IMR-90 (cell line): ENCODE measurements at regions not wholly inside any gene's neighbourhood (a gene's known extent, or its start where the extent isn't known, plus 50 kb on each side); places are given as distances from the start of the nearest gene placed in this dataset.

Experiments used
- ATAC-seq: fragments of 200-7000 bp; cut with Tn5 transposase; 2 replicates; pipeline ENCODE4 v1.9.1; 2020; ENCODE audit warnings: low read depth, mild to moderate bottlenecking, moderate library complexity
- BruUV-seq: library from RNA; stranded (reverse); fragments of 400-500 nt; replicated peaks from 2 replicates; lab custom pipeline; 2021; lab: Mats Ljungman, UMichigan
- CTCF ChIA-PET: fragments of 300-600 bp; formaldehyde crosslinking; extraction: SDS; loops from one replicate; lab custom pipeline; 2021; ENCODE audit warnings: antibody characterized with exemption; lab: Yijun Ruan, JAX
- POLR2A ChIA-PET: fragments of 300-600 bp; sonication (Branson Sonifier 250); formaldehyde crosslinking; loops from one replicate; lab custom pipeline; 2022; ENCODE audit warnings: antibody characterized with exemption; ENCODE audit not compliant: unreplicated experiment; lab: Charles Lee
- DNase-seq: peaks from one replicate; pipeline ENCODE4 v3.0.0; 2013
- H2AFZ ChIP-seq: replicated peaks from 2 replicates; pipeline ENCODE3; 2013; ENCODE audit warnings: low read length, mild to moderate bottlenecking; ENCODE audit not compliant: poor library complexity
- H2AK5ac ChIP-seq: 2 replicates; pipeline ENCODE4 v1.6.1; 2013; ENCODE audit warnings: low read depth, low read length, inconsistent platforms
- H2AK9ac ChIP-seq: replicated peaks from 2 replicates; pipeline ENCODE3; 2013; ENCODE audit warnings: mild to moderate bottlenecking, low read depth, low read length, moderate library complexity; ENCODE audit not compliant: poor library complexity
- H2BK120ac ChIP-seq: 2 replicates; pipeline ENCODE4 v1.6.1; 2013; ENCODE audit warnings: low read depth, low read length, inconsistent platforms
- H2BK15ac ChIP-seq: 3 replicates; pipeline ENCODE4 v1.6.1; 2013; ENCODE audit warnings: low read depth, low read length, inconsistent platforms
- H2BK20ac ChIP-seq: 2 replicates; pipeline ENCODE4 v1.6.1; 2013; ENCODE audit warnings: low read depth, mild to moderate bottlenecking, inconsistent platforms, low read length, moderate library complexity
- H2BK5ac ChIP-seq: 2 replicates; pipeline ENCODE4 v1.6.1; 2013; ENCODE audit warnings: mild to moderate bottlenecking, low read depth, low read length, inconsistent platforms; ENCODE audit not compliant: poor library complexity, severe bottlenecking
- H3K14ac ChIP-seq: replicated peaks from 2 replicates; pipeline ENCODE4 v1.6.1; 2013; ENCODE audit warnings: low read depth, low read length, inconsistent platforms
- H3K18ac ChIP-seq: 2 replicates; pipeline ENCODE4 v1.6.1; 2013; ENCODE audit warnings: low read depth, low read length, control low read depth
- H3K23ac ChIP-seq: 2 replicates; pipeline ENCODE4 v1.6.1; 2013; ENCODE audit warnings: low read depth, low read length, inconsistent platforms
- H3K27ac ChIP-seq: 2 replicates; pipeline ENCODE4 v1.5.1; 2013; ENCODE audit warnings: mild to moderate bottlenecking, control low read depth, low read length; ENCODE audit not compliant: insufficient read depth
- H3K27me3 ChIP-seq: 2 replicates; pipeline ENCODE4 v1.6.1; 2013; ENCODE audit warnings: low read length; ENCODE audit not compliant: control insufficient read depth, insufficient read depth
- H3K36me3 ChIP-seq: 2 replicates; pipeline ENCODE4 v1.6.1; 2013; ENCODE audit warnings: low read length, mixed read lengths; ENCODE audit not compliant: control insufficient read depth, insufficient read depth
- H3K4ac ChIP-seq: 2 replicates; pipeline ENCODE4 v1.6.1; 2013; ENCODE audit warnings: low read depth, low read length, inconsistent platforms
- H3K4me1 ChIP-seq: 2 replicates; pipeline ENCODE4 v1.6.1; 2013; ENCODE audit warnings: low read length, mixed read lengths; ENCODE audit not compliant: control insufficient read depth, insufficient read depth
- H3K4me2 ChIP-seq: 2 replicates; pipeline ENCODE4 v1.6.1; 2013; ENCODE audit warnings: low read depth, mild to moderate bottlenecking, control low read depth, low read length, moderate library complexity
- H3K4me3 ChIP-seq: 2 replicates; pipeline ENCODE4 v1.5.1; 2013; ENCODE audit warnings: low read depth, mild to moderate bottlenecking, control low read depth, low read length, moderate library complexity; ENCODE audit not compliant: insufficient read depth
- H3K56ac ChIP-seq: 2 replicates; pipeline ENCODE4 v1.6.1; 2013; ENCODE audit warnings: low read length, inconsistent platforms; ENCODE audit not compliant: insufficient read depth; ENCODE audit errors: extremely low read depth
- H3K79me1 ChIP-seq, 2 experiments: 2 replicates each; pipeline ENCODE4 v1.6.1; 2013; ENCODE audit warnings: low read length in 2 of 2, inconsistent platforms in 1 of 2, low read depth in 1 of 2
- H3K9ac ChIP-seq: 2 replicates; pipeline ENCODE4 v1.6.1; 2013; ENCODE audit warnings: low read depth, low read length, control low read depth
- H3K9me1 ChIP-seq: 2 replicates; pipeline ENCODE4 v1.6.1; 2013; ENCODE audit warnings: low read length, inconsistent platforms; ENCODE audit not compliant: insufficient read depth
- H3K9me3 ChIP-seq: 2 replicates; pipeline ENCODE4 v1.6.1; 2013; ENCODE audit warnings: low read length; ENCODE audit not compliant: control insufficient read depth, insufficient read depth
- H4K20me1 ChIP-seq: 2 replicates; pipeline ENCODE4 v1.6.1; 2013; ENCODE audit warnings: low read length, inconsistent platforms; ENCODE audit not compliant: insufficient read depth
- H4K5ac ChIP-seq: 2 replicates; pipeline ENCODE4 v1.6.1; 2013; ENCODE audit warnings: mild to moderate bottlenecking, low read depth, low read length, control low read depth
- H4K8ac ChIP-seq, 2 experiments: 2 replicates each; pipeline ENCODE4 v1.6.1; 2013; ENCODE audit warnings: low read depth in 2 of 2, low read length in 2 of 2, control low read depth in 1 of 2, inconsistent platforms in 1 of 2
- H4K91ac ChIP-seq: 2 replicates; pipeline ENCODE4 v1.6.1; 2013; ENCODE audit warnings: low read depth, low read length, inconsistent platforms; ENCODE audit not compliant: insufficient read depth
- BHLHE40 ChIP-seq: fragments of 150-350 bp; IDR thresholded peaks from 2 replicates; pipeline ENCODE4 v1.6.1; 2016; ENCODE audit warnings: mild to moderate bottlenecking, low read depth, low read length
- CEBPB ChIP-seq: IDR thresholded peaks from 2 replicates; pipeline ENCODE4 v1.6.1; 2012; ENCODE audit warnings: low read depth, low read length, improper control_type of control experiment
- CHD1 ChIP-seq: IDR thresholded peaks from 2 replicates; pipeline ENCODE4 v1.6.1; 2012; ENCODE audit warnings: low read depth, low read length, improper control_type of control experiment
- ELK1 ChIP-seq: fragments of 150-350 bp; IDR thresholded peaks from 2 replicates; pipeline ENCODE4 v1.6.1; 2016; ENCODE audit warnings: low read depth, mild to moderate bottlenecking, low read length, moderate library complexity, borderline replicate concordance
- FOS ChIP-seq: fragments of 150-350 bp; IDR thresholded peaks from 2 replicates; pipeline ENCODE4 v1.6.1; 2016; ENCODE audit warnings: low read depth, low read length
- MAFK ChIP-seq: IDR thresholded peaks from 2 replicates; pipeline ENCODE4 v1.6.1; 2012; ENCODE audit warnings: low read depth, low read length, improper control_type of control experiment
- MAZ ChIP-seq: IDR thresholded peaks from 2 replicates; pipeline ENCODE4 v1.6.1; 2012; ENCODE audit warnings: low read depth, mild to moderate bottlenecking, low read length, improper control_type of control experiment, moderate library complexity, borderline replicate concordance
- MXI1 ChIP-seq: IDR thresholded peaks from 2 replicates; pipeline ENCODE4 v1.6.1; 2012; ENCODE audit warnings: low read depth, mild to moderate bottlenecking, low read length, moderate library complexity, borderline replicate concordance
- NFE2L2 ChIP-seq: fragments of 150-350 bp; IDR thresholded peaks from 2 replicates; pipeline ENCODE4 v1.6.1; 2016; ENCODE audit warnings: low read depth, mild to moderate bottlenecking, low read length
- POLR2A ChIP-seq: IDR thresholded peaks from 2 replicates; pipeline ENCODE4 v1.6.1; 2012; ENCODE audit warnings: mild to moderate bottlenecking, low read depth, low read length
- RAD21 ChIP-seq: IDR thresholded peaks from 2 replicates; pipeline ENCODE4 v1.6.1; 2012; ENCODE audit warnings: low read length, improper control_type of control experiment
- RFX5 ChIP-seq: IDR thresholded peaks from 2 replicates; pipeline ENCODE4 v1.8.0; 2012; ENCODE audit warnings: low read depth, mild to moderate bottlenecking, low read length, moderate library complexity
- SMC3 ChIP-seq: fragments of 150-350 bp; IDR thresholded peaks from 2 replicates; pipeline ENCODE4 v1.6.1; 2016; ENCODE audit warnings: low read depth, mild to moderate bottlenecking, antibody characterized with exemption, low read length, moderate library complexity
- WGBS, 2 experiments: methylation state at CpG; one replicate each; pipeline versions ENCODE4 v1.1.5 to v1.1.7; 2013; ENCODE audit warnings: missing lambda C conversion rate in 2 of 2; ENCODE audit not compliant: insufficient read length in 1 of 2; ENCODE audit errors: extremely low coverage in 2 of 2; 5-methylcytosine and 5-hydroxymethylcytosine counted together
- dilution Hi-C: fragments of 300-500 bp; cut with HindIII; formaldehyde crosslinking; loops from one replicate; pipeline ENCODE4 v1.14.3; 2018; ENCODE audit warnings: low sequenced_read_pairs; ENCODE audit not compliant: unreplicated experiment
- in situ Hi-C: fragments of 300-500 bp; cut with MboI; formaldehyde crosslinking; loops from 3 replicates; pipeline ENCODE4 v1.14.3; 2019; ENCODE audit warnings: low sequenced_read_pairs, inconsistent platforms, mixed read lengths
- intact Hi-C: fragments of 100-400 bp; cut with micrococcal nuclease; formaldehyde crosslinking; loops from 2 replicates; pipeline ENCODE4 v1.10.0; 2022
- TF ChIP-seq, protein P1 (sequence below): conservative IDR thresholded peaks from 2 replicates; pipeline ENCODE4 v1.5.1; 2012; ENCODE audit warnings: mild to moderate bottlenecking, low read depth, low read length, improper control_type of control experiment
- TF ChIP-seq, protein P2 (sequence below): fragments of 150-350 bp; IDR thresholded peaks from 2 replicates; pipeline ENCODE4 v1.6.1; 2017; ENCODE audit warnings: mild to moderate bottlenecking, antibody characterized with exemption, low read length, low read depth

GRCh38 chr7:101754424-101755159 is 62.8 kb upstream of the CUX1 start:
- Histone ChIP-seq H2BK5ac (no peak overlapping the region), H3K9ac (peak overlapping the region; percentile 33), H3K23ac (peak overlapping the region; percentile 65; the same call in 1 of the 2 replicates), H3K79me1 (no peaks in the 10 kb centered on the region), H4K8ac (peak overlapping the region; percentile 10 to 64; a peak in 2 of 4 replicates), H2BK120ac (0 out of 2 replicates have a peak overlapping the region, but pooled peaks have one; percentile 11), H3K18ac (no peak overlapping the region), H2BK20ac (0 out of 2 replicates have a peak overlapping the region, but pooled peaks have one; percentile 2), H3K36me3 (no peaks in the 10 kb centered on the region), H3K4me1 (no peaks in the 10 kb centered on the region), H3K27me3 (peaks cover 13% of the 10 kb centered on the region), H3K27ac (no peak overlapping the region), H2AK9ac (no peak overlapping the region), H2AFZ (peak overlapping the region; percentile 81), H4K91ac (no peak overlapping the region), H2AK5ac (no peak overlapping the region), H3K9me1 (no peaks in the 10 kb centered on the region), H3K4me2 (peak overlapping the region; percentile 86), H3K14ac (peak overlapping the region; percentile 14), H3K4ac (peak overlapping the region; percentile 35; the same call in 1 of the 2 replicates), H2BK15ac (no peak overlapping the region), H3K9me3 (no peaks in the 10 kb centered on the region), H3K56ac (peak overlapping the region; percentile 29; the same call in 1 of the 2 replicates), H4K20me1 (no peaks in the 10 kb centered on the region), H3K4me3 (peak overlapping the region; percentile 71), H4K5ac (peak overlapping the region; percentile 38; the same call in 1 of the 2 replicates)
- ChIA-PET POLR2A (no interaction called here), CTCF (no interaction called here)
- BruUV-seq, result no TSS peak
- in situ Hi-C loops, result no loop called here
- intact Hi-C loops, result no loop called here
- dilution Hi-C loops, result no loop called here
- DNase-seq (peak; percentile 47), ATAC-seq (peak; percentile 79)
- WGBS, 2 experiments, result 10% methylated on average over 15 of the region's 22 CpGs; no CpG with 5 or more reads in 1 of the 2 experiments
- no peak for TF ChIP-seq CHD1
- TF ChIP-seq CEBPB, result no peak
- no peak for TF ChIP-seq MXI1
- TF ChIP-seq, protein P1, sequence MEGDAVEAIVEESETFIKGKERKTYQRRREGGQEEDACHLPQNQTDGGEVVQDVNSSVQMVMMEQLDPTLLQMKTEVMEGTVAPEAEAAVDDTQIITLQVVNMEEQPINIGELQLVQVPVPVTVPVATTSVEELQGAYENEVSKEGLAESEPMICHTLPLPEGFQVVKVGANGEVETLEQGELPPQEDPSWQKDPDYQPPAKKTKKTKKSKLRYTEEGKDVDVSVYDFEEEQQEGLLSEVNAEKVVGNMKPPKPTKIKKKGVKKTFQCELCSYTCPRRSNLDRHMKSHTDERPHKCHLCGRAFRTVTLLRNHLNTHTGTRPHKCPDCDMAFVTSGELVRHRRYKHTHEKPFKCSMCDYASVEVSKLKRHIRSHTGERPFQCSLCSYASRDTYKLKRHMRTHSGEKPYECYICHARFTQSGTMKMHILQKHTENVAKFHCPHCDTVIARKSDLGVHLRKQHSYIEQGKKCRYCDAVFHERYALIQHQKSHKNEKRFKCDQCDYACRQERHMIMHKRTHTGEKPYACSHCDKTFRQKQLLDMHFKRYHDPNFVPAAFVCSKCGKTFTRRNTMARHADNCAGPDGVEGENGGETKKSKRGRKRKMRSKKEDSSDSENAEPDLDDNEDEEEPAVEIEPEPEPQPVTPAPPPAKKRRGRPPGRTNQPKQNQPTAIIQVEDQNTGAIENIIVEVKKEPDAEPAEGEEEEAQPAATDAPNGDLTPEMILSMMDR, result no peak
- no peak for TF ChIP-seq BHLHE40
- no peak for TF ChIP-seq POLR2A
- TF ChIP-seq FOS, result no peak
- TF ChIP-seq MAFK, result no peak
- TF ChIP-seq RAD21, result no peak
- no peak for TF ChIP-seq RFX5
- TF ChIP-seq, protein P2, sequence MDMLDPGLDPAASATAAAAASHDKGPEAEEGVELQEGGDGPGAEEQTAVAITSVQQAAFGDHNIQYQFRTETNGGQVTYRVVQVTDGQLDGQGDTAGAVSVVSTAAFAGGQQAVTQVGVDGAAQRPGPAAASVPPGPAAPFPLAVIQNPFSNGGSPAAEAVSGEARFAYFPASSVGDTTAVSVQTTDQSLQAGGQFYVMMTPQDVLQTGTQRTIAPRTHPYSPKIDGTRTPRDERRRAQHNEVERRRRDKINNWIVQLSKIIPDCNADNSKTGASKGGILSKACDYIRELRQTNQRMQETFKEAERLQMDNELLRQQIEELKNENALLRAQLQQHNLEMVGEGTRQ, result no peak
- TF ChIP-seq MAZ, result no peak
- TF ChIP-seq SMC3, result no peak
- no peak for TF ChIP-seq ELK1
- TF ChIP-seq NFE2L2, result no peak
